ENCODE measurements at regions not wholly inside any gene's neighbourhood (a gene's known extent, or its start where the extent isn't known, plus 50 kb on each side); places are given as distances from the start of the nearest gene placed in this dataset.

- Histone ChIP-seq H3K9me3 (ENCODE audit: low read length) (no peaks in the 10 kb centered on the region), H3K4me1 (ENCODE audit: insufficient read depth, low read length) (peaks cover 100% of the 10 kb centered on the region), H4K20me1 (ENCODE audit: insufficient read depth, low read length) (0 out of 2 replicates have a peak, but pooled peaks cover 2% of the 10 kb centered on the region), H3K36me3 (replicated peaks in 1 of 2; ENCODE audit: control insufficient read depth in 1 of 2, insufficient read depth in 2 of 2, low read length in 2 of 2) (no peaks in the 10 kb centered on the region; a peak in 1 of 5 replicates), H3K9ac (ENCODE audit: insufficient read depth, low read depth, low read length) (no peak overlapping the region), H3K4me3 (replicated peaks in 1 of 3; ENCODE audit: insufficient read depth in 1 of 3, low read depth in 2 of 3, low read length in 3 of 3) (no peak overlapping the region), H2AFZ (ENCODE audit: low read length) (no peak overlapping the region), H3K4me2 (ENCODE audit: low read depth, low read length) (no peak overlapping the region; the same call in 1 of the 2 replicates), H3K27me3 (ENCODE audit: control insufficient read depth in 1 of 2, insufficient read depth in 2 of 2, low read length in 2 of 2) (no peaks in the 10 kb centered on the region), H3K79me2 (ENCODE audit: insufficient read depth, low read length) (peaks cover 22% of the 10 kb centered on the region), H3K27ac (ENCODE audit: extremely low read length, insufficient read depth, low read length) (peak overlapping the region; percentile 71)
- BruUV-seq (replicated peaks): no TSS peak
- intact Hi-C loops (cut with micrococcal nuclease; ENCODE audit: unreplicated experiment): loop anchor here (1.0 kb wide), 1 partner anchor 308 kb away; no protein-coding TSS in a partner anchor
- CTCF ChIA-PET (ENCODE audit: low intra/inter-chr PET ratio, low total read pairs): no interaction called here
- TF ChIP-seq TFDP2 (CRISPR knock-in tag; IDR thresholded peaks at IDR 0.05): no peak
- TF ChIP-seq ZNF780A (CRISPR knock-in tag; IDR thresholded peaks at IDR 0.05): no peak
- no peak for TF ChIP-seq HNRNPLL (IDR thresholded peaks at IDR 0.05; ENCODE audit: low read depth, low read length, poor library complexity, severe bottlenecking)
- no peak for TF ChIP-seq ZNF768 (CRISPR knock-in tag; IDR thresholded peaks at IDR 0.05)
- TF ChIP-seq EEA1 (CRISPR knock-in tag; IDR thresholded peaks at IDR 0.05; ENCODE audit: borderline replicate concordance): no peak
- TF ChIP-seq RAD21 (CRISPR knock-in tag; IDR thresholded peaks at IDR 0.05): no peak
- no peak for TF ChIP-seq AKNA (CRISPR knock-in tag; IDR thresholded peaks at IDR 0.05; ENCODE audit: borderline replicate concordance)
- DNase-seq (ENCODE audit: low spot score) (no peak), FAIRE-seq (no peak), ATAC-seq (no peak)
- POLR2A ChIA-PET: no interaction called here
- in situ Hi-C loops (cut with HindIII; ENCODE audit: extremely low pct_ligation_motif_present, low pct_unique_long_range_greater_than_20kb): no loop called here
- WGBS (ENCODE audit: low lambda C conversion rate): 69% methylated on average over 3 of the region's 3 CpGs
Observed at GRCh38 chr6:144651234-144651633, 366.1 kb downstream of the UTRN start.

All from HepG2 (cell line).